GM13977 (cell line): ENCODE measurements at regions not wholly inside any gene's neighbourhood (a gene's known extent, or its start where the extent isn't known, plus 50 kb on each side); places are given as distances from the start of the nearest gene placed in this dataset.
"Not testable (repeated sequence)": the region's sequence is repeated elsewhere in the genome, so short reads cannot be mapped to it uniquely, and the experiment has no call there.

Experiments used
- DNase-seq: peaks from one replicate; pipeline ENCODE4 v3.0.0; 2012; ENCODE audit warnings: low spot score
- CTCF ChIP-seq: IDR thresholded peaks from 2 replicates; pipeline ENCODE4 v1.5.1; 2012; ENCODE audit warnings: mild to moderate bottlenecking, control low read depth; ENCODE audit not compliant: insufficient read depth; ENCODE audit errors: extremely low read depth, missing control alignments
- in situ Hi-C: fragments of 300-500 bp; cut with MboI; formaldehyde crosslinking; loops from one replicate; pipeline ENCODE4 v1.12.0; 2022; ENCODE audit warnings: low sequenced_read_pairs, low pct_unique_long_range_greater_than_20kb, mixed read lengths, inconsistent platforms; ENCODE audit not compliant: unreplicated experiment

DNA sequence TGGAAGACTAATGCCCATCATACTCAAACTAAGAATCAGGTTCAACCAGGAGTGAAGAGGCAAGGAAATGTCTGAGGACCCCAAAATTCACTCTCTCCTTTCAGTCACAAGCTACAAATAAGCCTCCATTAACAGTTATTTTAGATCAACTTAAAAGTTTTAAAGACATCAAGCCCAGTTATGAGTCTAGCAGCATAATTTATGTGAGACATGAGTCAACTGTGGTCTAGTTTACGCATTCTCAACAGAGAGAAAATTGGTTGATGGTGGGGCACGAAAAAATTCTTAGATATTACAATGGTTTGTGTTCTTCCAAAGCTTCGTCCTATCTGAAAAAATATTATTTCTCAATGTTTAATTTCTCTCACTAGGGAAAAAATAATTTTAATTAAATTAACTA lies 204.9 kb upstream of the NT5E start:
- in situ Hi-C loops: no loop called here
- TF ChIP-seq CTCF: no peak

DNA sequence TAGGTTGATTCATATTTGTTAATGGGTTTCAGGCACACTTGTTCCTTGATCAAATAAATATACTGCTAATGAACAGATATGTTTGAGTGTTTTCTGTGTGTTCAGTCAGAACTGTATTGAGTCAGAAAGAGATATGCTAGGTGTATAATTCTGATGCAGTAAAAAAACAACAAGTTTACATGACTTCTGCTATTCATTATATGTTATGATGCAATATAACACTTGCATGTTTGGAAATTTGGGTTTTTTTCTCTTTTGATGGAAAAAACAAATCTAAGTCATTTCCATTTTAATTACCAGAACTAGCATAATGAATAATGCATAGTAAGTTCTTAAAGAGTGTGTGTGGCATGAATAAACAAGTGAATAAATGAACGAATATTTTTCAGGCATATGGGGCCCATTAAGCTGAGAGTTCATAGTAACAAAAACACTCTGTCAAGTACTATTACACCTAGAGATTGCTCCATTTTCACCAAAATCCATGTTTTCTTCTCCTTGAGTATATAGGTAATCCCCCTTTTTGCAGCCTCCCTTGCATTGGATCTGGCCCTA lies 208.3 kb upstream of the NT5E start:
- DNase-seq: no peak
- in situ Hi-C loops: no loop called here
- no peak for TF ChIP-seq CTCF

More for the DNA sequence above, 204.9 kb upstream of the NT5E start:
- DNase-seq: no peak

DNA sequence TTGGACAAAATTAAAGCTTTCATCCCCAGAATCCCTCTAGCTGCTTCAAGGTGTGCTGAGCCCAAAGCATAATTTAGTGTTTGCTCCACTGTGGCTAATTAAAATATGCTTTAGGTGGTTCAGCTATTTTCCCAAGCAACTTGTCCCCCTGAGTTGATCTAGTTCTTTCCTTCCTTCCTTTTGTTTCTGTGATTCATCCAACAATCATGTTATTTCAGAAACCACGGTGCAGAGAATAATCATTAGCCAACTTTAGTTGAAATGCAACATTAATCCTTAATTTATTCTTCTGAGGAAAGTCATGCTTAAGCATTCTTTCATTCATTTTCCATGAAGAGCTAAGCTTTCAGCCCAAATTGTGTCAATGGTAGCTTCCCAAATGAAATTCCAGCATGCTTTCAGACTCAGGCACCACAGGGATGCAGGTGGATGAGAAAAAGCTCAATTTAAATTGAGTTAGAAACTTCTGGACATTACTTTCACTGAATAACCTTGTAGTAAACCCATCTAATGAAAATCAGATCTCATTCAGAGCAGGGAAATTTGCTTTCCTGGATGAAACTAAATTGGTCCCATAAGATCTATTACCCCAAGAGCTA lies 209.0 kb upstream of the NT5E start:
- no peak for TF ChIP-seq CTCF
- in situ Hi-C loops: no loop called here
- no peak for DNase-seq

DNA sequence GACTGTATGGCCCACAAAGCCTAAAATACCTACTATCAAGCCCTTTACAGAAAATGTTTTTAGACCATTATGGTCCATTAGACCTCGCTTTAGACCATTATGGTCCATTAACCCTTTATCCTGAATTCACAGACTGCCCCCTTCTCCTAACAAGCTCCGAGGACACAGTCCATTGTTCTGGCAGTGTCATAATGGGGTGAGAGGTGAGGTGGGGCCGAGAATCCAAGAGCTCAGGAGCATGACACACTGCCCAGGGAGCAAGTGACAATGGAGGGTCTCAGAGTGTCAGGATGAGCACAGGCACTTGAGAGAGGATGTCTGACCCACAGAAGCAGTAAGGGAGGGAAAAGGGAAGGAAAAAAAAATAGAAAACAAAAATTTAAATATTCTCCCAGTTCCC lies 212.4 kb upstream of the NT5E start:
- no peak for DNase-seq
- in situ Hi-C loops: no loop called here
- TF ChIP-seq CTCF: no peak

DNA sequence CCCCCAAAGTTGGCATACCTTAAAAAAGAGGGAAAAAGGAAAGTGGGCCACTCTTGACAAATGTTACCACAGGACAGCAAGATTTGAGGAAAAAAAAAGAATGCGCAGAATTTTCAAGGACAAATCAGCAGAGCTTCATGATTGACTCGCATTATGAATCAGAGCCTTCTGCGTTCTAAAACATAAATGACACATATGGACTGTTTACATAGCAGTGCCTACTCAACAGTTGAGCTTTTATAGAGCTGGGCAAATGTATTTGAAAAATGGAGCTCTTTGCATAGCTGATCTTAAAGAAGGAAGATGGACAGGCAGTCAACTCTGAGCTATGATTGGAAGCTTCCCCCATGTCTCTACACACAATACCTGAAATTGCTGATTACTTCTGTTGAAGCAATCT lies 213.2 kb upstream of the NT5E start:
- no peak for DNase-seq
- in situ Hi-C loops: no loop called here
- no peak for TF ChIP-seq CTCF

DNA sequence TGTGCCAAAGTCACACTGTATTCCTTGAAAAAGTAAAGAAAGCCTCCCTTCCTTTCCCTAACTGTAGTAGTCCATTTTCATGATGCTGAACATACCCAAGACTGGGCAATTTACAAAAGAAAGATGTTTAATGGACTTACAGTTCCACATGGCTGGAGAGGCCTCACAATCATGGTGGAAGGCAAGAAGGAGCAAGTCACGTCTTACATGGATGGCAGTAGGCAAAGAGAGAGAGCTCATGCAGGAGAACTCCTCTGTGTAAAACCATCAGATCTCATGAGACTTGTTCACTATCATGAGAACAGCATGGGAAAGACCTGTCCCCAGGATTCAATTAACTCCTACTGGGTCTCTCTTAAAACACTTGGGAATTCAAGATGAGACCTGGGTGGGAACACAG lies 222.5 kb upstream of the NT5E start:
- in situ Hi-C loops, DNase-seq: not testable (repeated sequence)

DNA sequence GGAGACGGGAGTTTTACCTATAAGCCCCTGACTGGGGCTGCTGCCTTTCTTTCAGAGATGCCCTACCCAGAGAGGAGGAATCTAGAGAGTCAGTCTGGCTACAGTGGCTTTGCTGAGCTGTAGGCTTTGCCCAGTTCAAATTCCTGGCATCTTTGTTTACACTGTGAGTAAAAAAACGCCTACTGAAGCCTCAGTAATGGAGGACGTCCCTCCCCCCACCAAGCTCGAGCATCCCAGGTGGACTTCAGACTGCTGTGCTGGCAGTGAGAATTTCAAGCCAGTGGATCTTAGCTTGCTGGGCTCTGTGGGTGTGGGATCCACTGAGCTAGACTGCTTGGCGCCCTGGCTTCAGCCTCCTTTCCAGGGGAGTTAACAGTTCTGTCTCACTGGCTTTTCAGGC lies 237.1 kb upstream of the NT5E start:
- DNase-seq, in situ Hi-C loops: not testable (repeated sequence)

GRCh38 chr6:85195243-85195642 lies 254.6 kb upstream of the NT5E start:
- DNase-seq: no peak
- TF ChIP-seq CTCF: no peak
- in situ Hi-C loops: no loop called here
